K562 (cell line): ENCODE measurements at regions not wholly inside any gene's neighbourhood (a gene's known extent, or its start where the extent isn't known, plus 50 kb on each side); places are given as distances from the start of the nearest gene placed in this dataset.

Experiments
- ATAC-seq: fragments of 200-7000 bp; cut with Tn5 transposase; 3 replicates; pipeline ENCODE4 v1.9.1; 2020; ENCODE audit warnings: moderate library complexity
- BruUV-seq: library from RNA; stranded (reverse); fragments of 400-500 nt; replicated peaks from 2 replicates; lab custom pipeline; 2021; lab: Mats Ljungman, UMichigan
- CTCF ChIA-PET: fragments of 300-600 bp; formaldehyde crosslinking; extraction: SDS; loops from one replicate; lab custom pipeline; 2021; ENCODE audit warnings: low intra/inter-chr PET ratio; lab: Yijun Ruan, JAX
- POLR2A ChIA-PET: fragments of 300-600, 350-650 bp; sonication (Branson Sonifier 250); formaldehyde crosslinking; extraction: SDS; loops from one replicate; lab custom pipeline; 2021; ENCODE audit warnings: antibody characterized with exemption, inconsistent platforms; lab: Yijun Ruan, JAX
- DNase-seq, 4 experiments: peaks; one replicate each; pipeline versions ENCODE4 v3.0.0 to v3.0.0-alpha.2; 2011 to 2018; ENCODE audit warnings: low spot score in 3 of 4, mixed read lengths in 3 of 4; ENCODE audit errors: extremely low read depth in 1 of 4
- FAIRE-seq: peaks from 2 replicates; lab custom pipeline; 2011; peaks lifted over from hg19 to GRCh38; lab: Jason Lieb, UNC
- H2AFZ ChIP-seq: 2 replicates; pipeline ENCODE4 v1.6.0; 2011; ENCODE audit warnings: low read depth, low read length, control low read depth, inconsistent platforms
- H3K27ac ChIP-seq: fragments of 200-600 bp; 3 replicates; pipeline ENCODE4 v1.8.0; 2011; ENCODE audit warnings: low read depth, mild to moderate bottlenecking, control low read depth, inconsistent platforms, low read length, moderate library complexity, mixed read lengths; ENCODE audit errors: extremely low read depth
- H3K27me3 ChIP-seq, 2 experiments: fragments of 300-600 bp in 1 of 2; 2 replicates in 1 of 2; 3 replicates in 1 of 2; pipeline versions ENCODE4 v1.6.0 to v1.8.0; 2011; ENCODE audit warnings: inconsistent platforms in 2 of 2, low read length in 2 of 2, mild to moderate bottlenecking in 1 of 2, mixed read lengths in 1 of 2, moderate library complexity in 1 of 2; ENCODE audit not compliant: control insufficient read depth in 2 of 2, insufficient read depth in 2 of 2
- H3K36me3 ChIP-seq: fragments of 300-600 bp; 3 replicates; pipeline ENCODE4 v1.8.0; 2011; ENCODE audit warnings: mild to moderate bottlenecking, low read length, inconsistent platforms; ENCODE audit not compliant: control insufficient read depth, insufficient read depth
- H3K4me1 ChIP-seq, 2 experiments: fragments of 200-600 bp in 1 of 2; replicated peaks in 1 of 2; 2 replicates in 1 of 2; 3 replicates in 1 of 2; pipeline versions ENCODE4 v1.5.1 to v1.8.0; 2011; ENCODE audit warnings: inconsistent platforms in 2 of 2, low read length in 2 of 2, mild to moderate bottlenecking in 1 of 2, mixed read lengths in 1 of 2, moderate library complexity in 1 of 2; ENCODE audit not compliant: control insufficient read depth in 2 of 2, insufficient read depth in 2 of 2
- H3K4me2 ChIP-seq: 2 replicates; pipeline ENCODE4 v1.6.1; 2011; ENCODE audit warnings: low read length, control low read depth, inconsistent platforms, mixed read lengths; ENCODE audit not compliant: insufficient read depth
- H3K4me3 ChIP-seq: fragments of 200-600 bp; sonication (generic), shearing (Covaris generic); 2 replicates; pipeline ENCODE4 v1.5.1; 2016; ENCODE audit warnings: control low read depth, inconsistent platforms
- H3K79me2 ChIP-seq: fragments of 200-600 bp; 3 replicates; pipeline ENCODE4 v1.8.0; 2011; ENCODE audit warnings: low read length, inconsistent platforms; ENCODE audit not compliant: control insufficient read depth, insufficient read depth
- H3K9ac ChIP-seq, 2 experiments: 2 replicates each; pipeline versions ENCODE4 v1.6.0 to v1.6.1; 2011; ENCODE audit warnings: low read depth in 2 of 2, low read length in 2 of 2, control low read depth in 1 of 2, inconsistent platforms in 1 of 2, mild to moderate bottlenecking in 1 of 2, mixed read lengths in 1 of 2; ENCODE audit not compliant: insufficient read depth in 1 of 2
- H3K9me1 ChIP-seq: one replicate; pipeline ENCODE4 v1.6.0; 2011; ENCODE audit warnings: inconsistent platforms, mild to moderate bottlenecking, low read length, moderate library complexity; ENCODE audit not compliant: control insufficient read depth, insufficient read depth
- H3K9me3 ChIP-seq: replicated peaks from 2 replicates; pipeline ENCODE4 v1.5.1; 2011; ENCODE audit warnings: low read depth, low read length, inconsistent platforms; ENCODE audit not compliant: control insufficient read depth, insufficient read depth
- H4K20me1 ChIP-seq: replicated peaks from 2 replicates; pipeline ENCODE4 v1.6.1; 2011; ENCODE audit warnings: low read length, inconsistent platforms, mixed read lengths; ENCODE audit not compliant: control insufficient read depth, insufficient read depth
- BRD4 ChIP-seq: fragments of 200-600 bp; sonication (generic); IDR thresholded peaks from 2 replicates; pipeline ENCODE4 v1.6.1; 2017; ENCODE audit warnings: inconsistent platforms
- CGGBP1 ChIP-seq: fragments of 250-450 bp; sonication (Bioruptor Pico); IDR thresholded peaks from 2 replicates; pipeline ENCODE4 v1.9.0; 2021; ENCODE audit warnings: mild to moderate bottlenecking
- FOXK2 ChIP-seq, 2 experiments: fragments of 450-650 bp; IDR thresholded peaks in 1 of 2; conservative IDR thresholded peaks in 1 of 2; 2 replicates each; pipeline ENCODE4 v1.6.1; 2016; ENCODE audit warnings: low read depth in 2 of 2, mild to moderate bottlenecking in 1 of 2
- GTF2E2 ChIP-seq: fragments of 200-800 bp; sonication (Bioruptor generic); IDR thresholded peaks from 2 replicates; pipeline ENCODE4 v1.6.1; 2016; ENCODE audit warnings: missing genetic modification characterization, missing compliant biosample characterization
- MAFF ChIP-seq: IDR thresholded peaks from 2 replicates; pipeline ENCODE4 v1.6.1; 2012; ENCODE audit warnings: low read length, improper control_type of control experiment
- PRPF4 ChIP-seq: fragments of 200-400 bp; formaldehyde crosslinking; IDR thresholded peaks from one replicate; pipeline ENCODE4 v1.6.1; 2017; ENCODE audit warnings: low read length, low read depth, mild to moderate bottlenecking; ENCODE audit not compliant: insufficient read depth, poor library complexity, severe bottlenecking
- TSHZ1 ChIP-seq: fragments of 250-450 bp; sonication (Bioruptor Pico); IDR thresholded peaks from 2 replicates; pipeline ENCODE4 v1.4.0; 2020; ENCODE audit warnings: mild to moderate bottlenecking, moderate library complexity
- WGBS: fragments of 100-300 bp; shearing (Covaris generic); methylation state at CpG from one replicate; pipeline ENCODE4 v1.1.6; 2016; ENCODE audit warnings: low coverage, mixed read lengths; ENCODE audit not compliant: insufficient coverage; ENCODE audit errors: missing lambda C conversion rate; 5-methylcytosine and 5-hydroxymethylcytosine counted together
- in situ Hi-C: fragments of 300-500 bp; cut with MboI; formaldehyde crosslinking; loops from 4 replicates; pipeline ENCODE4 v1.15.0; 2018; ENCODE audit warnings: inconsistent platforms, mixed read lengths
- intact Hi-C: fragments of 100-400 bp; cut with micrococcal nuclease; formaldehyde crosslinking; loops from 2 replicates; pipeline ENCODE4 v1.14.2; 2022

- in situ Hi-C loops, result no loop called here
- Histone ChIP-seq H4K20me1 (no peaks in the 10 kb centered on the region), H3K9ac (no peak overlapping the region), H3K4me3 (no peak overlapping the region), H3K4me2 (no peak overlapping the region), H2AFZ (no peak overlapping the region), H3K4me1 (peaks cover 3 to 8% of the 10 kb centered on the region in 2 experiments; a peak in 4 of 5 replicates), H3K36me3 (no peaks in the 10 kb centered on the region), H3K27ac (no peak overlapping the region), H3K9me3 (no peaks in the 10 kb centered on the region), H3K27me3 (peaks cover 0 to 4% of the 10 kb centered on the region in 2 experiments; a peak in 1 of 5 replicates), H3K9me1 (no peaks in the 10 kb centered on the region), H3K79me2 (no peaks in the 10 kb centered on the region)
- POLR2A ChIA-PET, result interaction anchor here (1.9 kb wide), 1 partner anchor 13 kb away, joined by 4 read pairs; no protein-coding TSS in a partner anchor
- intact Hi-C loops, result no loop called here
- 46% methylated on average over 3 of the region's 3 CpGs for WGBS
- no TSS peak for BruUV-seq
- TF ChIP-seq GTF2E2 (tag), result no peak
- no peak for TF ChIP-seq FOXK2 (conservative IDR thresholded peaks at IDR 0.05 in 1 of 2, IDR thresholded peaks at IDR 0.05 in 1 of 2; ENCODE audit: low read depth in 2 of 2)
- no peak for TF ChIP-seq TSHZ1
- TF ChIP-seq CGGBP1 (CRISPR knock-in tag), result no peak
- no peak for TF ChIP-seq MAFF
- TF ChIP-seq PRPF4, result no peak
- TF ChIP-seq BRD4, result no peak
- ATAC-seq (no peak), DNase-seq (no peak), FAIRE-seq (no peak)
- CTCF ChIA-PET, result no interaction called here
These were observed 455.7 kb downstream of the CD83 start for GRCh38 chr6:14573267-14573666.
